Nephron (organoid): ENCODE measurements at regions not wholly inside any gene's neighbourhood (a gene's known extent, or its start where the extent isn't known, plus 50 kb on each side); places are given as distances from the start of the nearest gene placed in this dataset.

Experiments used
- H3K27ac Mint-ChIP-seq, 3 experiments: 2 replicates each; pipeline ENCODE4 v1.8.0; 2020; ENCODE audit warnings: mixed read lengths in 3 of 3, mild to moderate bottlenecking in 2 of 3, moderate library complexity in 1 of 3
- H3K27me3 Mint-ChIP-seq: 2 replicates; pipeline ENCODE4 v1.8.0; 2021; ENCODE audit warnings: low read depth, mild to moderate bottlenecking, moderate library complexity, mixed read lengths
- H3K36me3 Mint-ChIP-seq: 2 replicates; pipeline ENCODE4 v1.8.0; 2020; ENCODE audit warnings: low read depth, mixed read lengths
- H3K4me1 Mint-ChIP-seq: 2 replicates; pipeline ENCODE4 v1.8.0; 2020; ENCODE audit warnings: mixed read lengths
- H3K4me3 Mint-ChIP-seq, 3 experiments: 2 replicates each; pipeline ENCODE4 v1.8.0; 2020; ENCODE audit warnings: mild to moderate bottlenecking in 3 of 3, mixed read lengths in 3 of 3, moderate library complexity in 2 of 3
- H3K9me3 Mint-ChIP-seq: 2 replicates; pipeline ENCODE4 v1.8.0; 2020; ENCODE audit warnings: mixed read lengths
- CTCF ChIP-seq, 3 experiments: fragments of 200-600 bp; sonication (generic); IDR thresholded peaks; one replicate each; pipeline ENCODE4 v1.5.0; 2021; ENCODE audit warnings: antibody characterized with exemption in 3 of 3; ENCODE audit not compliant: unreplicated experiment in 3 of 3

DNA sequence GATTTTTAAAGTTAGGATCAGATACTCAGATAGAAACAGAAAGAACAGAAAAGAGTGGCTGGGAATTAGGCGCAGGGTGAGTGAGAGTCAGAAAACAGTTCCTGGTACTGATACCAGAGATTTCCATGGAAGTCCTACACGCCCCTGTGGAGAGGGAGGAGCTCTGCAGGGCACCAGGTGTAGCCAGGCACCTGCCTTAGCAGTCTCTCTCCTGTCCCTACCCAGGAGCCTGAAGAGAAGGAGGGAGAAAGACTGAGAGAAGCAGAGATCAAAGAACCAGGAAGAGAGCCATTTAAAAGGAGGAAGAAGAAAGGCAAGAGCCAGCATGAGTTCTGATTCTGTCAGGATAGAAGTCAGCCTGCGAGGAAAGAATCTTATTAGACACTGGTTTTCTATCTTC is 65.0 kb downstream of the CBLN1 start:
- peaks cover 4% of the 10 kb centered on the region for H3K9me3 Mint-ChIP-seq
- peaks cover 16% of the 10 kb centered on the region for H3K27me3 Mint-ChIP-seq
- H3K4me1 Mint-ChIP-seq = no peaks in the 10 kb centered on the region
- H3K27ac Mint-ChIP-seq = no peak overlapping the region
- no peak for TF ChIP-seq CTCF (IDR thresholded peaks at IDR 0.05; ENCODE audit: unreplicated experiment in 3 of 3)
- H3K36me3 Mint-ChIP-seq = no peaks in the 10 kb centered on the region
- H3K4me3 Mint-ChIP-seq = no peak overlapping the region

DNA sequence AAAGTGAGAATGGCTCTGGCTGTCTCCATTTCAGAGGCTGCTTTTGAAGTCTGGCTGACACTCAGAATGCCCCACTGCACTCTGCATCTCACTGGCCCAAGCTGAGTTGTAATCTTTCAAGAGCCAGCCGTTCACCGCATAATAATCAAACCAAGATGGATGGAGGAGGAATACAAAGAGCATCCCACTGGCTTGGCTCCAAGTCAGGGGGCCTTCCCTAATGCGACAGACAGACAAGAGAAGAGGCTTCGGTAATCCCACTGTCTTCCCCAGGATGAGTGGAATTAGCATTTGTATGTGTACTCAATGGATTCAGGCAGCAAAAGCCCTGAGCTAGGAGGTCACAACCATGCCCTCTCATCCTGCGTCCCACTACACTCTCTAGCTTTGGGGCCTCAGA is 68.0 kb downstream of the CBLN1 start:
- H3K27me3 Mint-ChIP-seq = peaks cover 19% of the 10 kb centered on the region

GRCh38 chr16:49204191-49204590 is 77.4 kb downstream of the CBLN1 start:
- no peaks in the 10 kb centered on the region for H3K36me3 Mint-ChIP-seq
- H3K4me3 Mint-ChIP-seq = no peak overlapping the region
- H3K27me3 Mint-ChIP-seq = peaks cover 8% of the 10 kb centered on the region
- no peaks in the 10 kb centered on the region for H3K4me1 Mint-ChIP-seq
- H3K27ac Mint-ChIP-seq = no peak overlapping the region
- no peaks in the 10 kb centered on the region for H3K9me3 Mint-ChIP-seq
- no peak for TF ChIP-seq CTCF (IDR thresholded peaks at IDR 0.05; ENCODE audit: unreplicated experiment in 3 of 3)

More for the DNA sequence above, 68.0 kb downstream of the CBLN1 start:
- Mint-ChIP-seq H3K36me3 (no peaks in the 10 kb centered on the region), H3K4me1 (no peaks in the 10 kb centered on the region), H3K9me3 (peaks cover 4% of the 10 kb centered on the region), H3K4me3 (no peak overlapping the region), H3K27ac (no peak overlapping the region)
- no peak for TF ChIP-seq CTCF (IDR thresholded peaks at IDR 0.05; ENCODE audit: unreplicated experiment in 3 of 3)

DNA sequence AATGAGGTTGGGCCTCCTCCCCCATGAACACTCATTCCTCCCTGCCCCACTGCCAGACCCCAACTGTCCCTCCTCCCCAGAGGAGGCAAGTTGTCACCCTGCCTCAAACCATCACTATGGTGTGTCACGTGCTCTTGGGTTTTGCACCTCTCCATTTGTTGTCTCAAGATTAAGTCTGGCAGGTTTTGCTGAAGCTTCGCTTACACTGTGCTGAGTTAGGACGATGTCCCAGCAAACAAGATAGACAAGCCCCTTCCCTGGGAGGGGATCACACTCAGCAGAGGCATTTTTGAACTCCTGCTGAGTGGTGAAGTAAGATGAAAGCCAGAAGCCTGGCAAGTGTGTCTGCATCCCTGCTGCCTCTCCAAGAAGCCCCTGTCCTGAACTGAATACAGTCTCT is 78.3 kb downstream of the CBLN1 start:
- no peak for TF ChIP-seq CTCF (IDR thresholded peaks at IDR 0.05; ENCODE audit: unreplicated experiment in 3 of 3)

DNA sequence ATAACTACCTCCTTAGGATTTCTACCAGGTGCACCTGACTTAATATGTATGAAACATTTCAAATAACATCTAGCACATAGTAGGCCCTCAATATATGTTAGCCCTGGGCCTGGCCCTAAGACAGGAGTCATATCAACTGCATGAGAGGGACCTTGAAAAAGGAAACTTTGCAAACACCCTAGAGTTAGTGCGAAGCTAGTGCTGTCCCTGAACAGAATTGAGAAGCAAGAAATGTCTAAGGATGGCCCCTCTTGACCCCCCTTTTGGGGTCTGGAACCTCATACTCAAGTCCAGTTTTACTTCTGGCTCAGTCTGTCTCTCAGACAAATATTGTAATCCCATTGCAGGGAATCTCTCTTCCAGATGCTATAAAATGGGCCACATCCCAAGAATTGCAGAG is 80.5 kb downstream of the CBLN1 start:
- Mint-ChIP-seq H3K9me3 (no peaks in the 10 kb centered on the region), H3K27ac (no peak overlapping the region), H3K4me1 (no peaks in the 10 kb centered on the region), H3K27me3 (peaks cover 11% of the 10 kb centered on the region), H3K36me3 (no peaks in the 10 kb centered on the region), H3K4me3 (no peak overlapping the region)
- TF ChIP-seq CTCF (IDR thresholded peaks at IDR 0.05; ENCODE audit: unreplicated experiment in 3 of 3) = no peak

More for the DNA sequence above, 78.3 kb downstream of the CBLN1 start:
- Mint-ChIP-seq H3K9me3 (no peaks in the 10 kb centered on the region), H3K36me3 (no peaks in the 10 kb centered on the region), H3K27me3 (peaks cover 10% of the 10 kb centered on the region), H3K4me3 (no peak overlapping the region), H3K27ac (no peak overlapping the region), H3K4me1 (no peaks in the 10 kb centered on the region)

DNA sequence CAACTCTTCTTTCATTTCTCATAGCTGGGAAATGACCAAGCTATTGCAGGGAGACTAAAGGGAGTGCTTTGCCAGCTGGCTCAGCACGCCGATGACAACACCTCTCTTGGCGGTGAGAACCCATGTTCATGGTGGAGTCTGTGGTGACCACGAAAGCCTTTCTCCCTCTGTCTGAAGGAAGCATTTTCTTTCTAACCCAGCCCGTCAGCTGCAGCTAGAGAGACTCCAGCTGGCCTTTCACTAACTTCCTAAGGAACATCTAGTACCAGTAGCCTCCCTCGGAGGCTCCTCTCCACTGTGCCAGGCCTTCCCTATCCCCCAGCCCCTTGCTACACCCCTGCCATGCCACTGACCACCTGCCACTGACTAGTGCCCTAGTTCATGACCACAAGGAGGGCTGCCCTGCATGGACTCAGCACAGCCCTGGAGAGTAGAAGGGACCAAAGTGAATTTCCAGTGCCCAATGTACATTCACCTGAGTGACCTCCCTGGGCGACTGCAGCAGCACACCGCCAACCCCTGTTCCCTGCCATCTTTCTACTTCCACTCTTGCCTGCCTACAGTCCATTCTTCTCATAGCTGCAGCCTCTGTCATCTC is 81.3 kb downstream of the CBLN1 start:
- no peak overlapping the region for H3K4me3 Mint-ChIP-seq
- no peaks in the 10 kb centered on the region for H3K9me3 Mint-ChIP-seq
- TF ChIP-seq CTCF (IDR thresholded peaks at IDR 0.05; ENCODE audit: unreplicated experiment in 3 of 3) = no peak
- no peak overlapping the region for H3K27ac Mint-ChIP-seq
- H3K4me1 Mint-ChIP-seq = peaks cover under 1% of the 10 kb centered on the region
- H3K36me3 Mint-ChIP-seq = no peaks in the 10 kb centered on the region
- H3K27me3 Mint-ChIP-seq = peaks cover 17% of the 10 kb centered on the region
